ENCODE measurements at regions not wholly inside any gene's neighbourhood (a gene's known extent, or its start where the extent isn't known, plus 50 kb on each side); places are given as distances from the start of the nearest gene placed in this dataset.

DNA sequence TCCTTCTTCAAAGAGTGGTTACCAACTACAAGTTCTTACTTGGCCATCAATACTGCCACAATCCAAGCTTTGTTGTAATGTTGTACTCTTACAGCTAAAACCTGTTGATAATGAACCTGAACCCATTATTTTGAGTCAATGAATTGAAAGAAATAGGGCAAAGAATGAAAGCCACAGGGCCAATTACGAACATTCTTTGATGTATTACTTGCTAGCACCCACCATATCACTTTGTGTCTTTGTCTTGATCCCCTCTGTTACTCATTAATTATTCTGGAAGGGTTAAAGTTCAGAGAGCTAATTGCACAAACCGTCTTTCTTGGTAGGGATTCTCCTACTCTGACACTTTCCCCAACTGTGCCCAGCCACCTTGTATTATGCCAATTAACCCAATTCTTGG is 53.2 kb upstream of the TFEC start:
- TF ChIP-seq, protein P1, sequence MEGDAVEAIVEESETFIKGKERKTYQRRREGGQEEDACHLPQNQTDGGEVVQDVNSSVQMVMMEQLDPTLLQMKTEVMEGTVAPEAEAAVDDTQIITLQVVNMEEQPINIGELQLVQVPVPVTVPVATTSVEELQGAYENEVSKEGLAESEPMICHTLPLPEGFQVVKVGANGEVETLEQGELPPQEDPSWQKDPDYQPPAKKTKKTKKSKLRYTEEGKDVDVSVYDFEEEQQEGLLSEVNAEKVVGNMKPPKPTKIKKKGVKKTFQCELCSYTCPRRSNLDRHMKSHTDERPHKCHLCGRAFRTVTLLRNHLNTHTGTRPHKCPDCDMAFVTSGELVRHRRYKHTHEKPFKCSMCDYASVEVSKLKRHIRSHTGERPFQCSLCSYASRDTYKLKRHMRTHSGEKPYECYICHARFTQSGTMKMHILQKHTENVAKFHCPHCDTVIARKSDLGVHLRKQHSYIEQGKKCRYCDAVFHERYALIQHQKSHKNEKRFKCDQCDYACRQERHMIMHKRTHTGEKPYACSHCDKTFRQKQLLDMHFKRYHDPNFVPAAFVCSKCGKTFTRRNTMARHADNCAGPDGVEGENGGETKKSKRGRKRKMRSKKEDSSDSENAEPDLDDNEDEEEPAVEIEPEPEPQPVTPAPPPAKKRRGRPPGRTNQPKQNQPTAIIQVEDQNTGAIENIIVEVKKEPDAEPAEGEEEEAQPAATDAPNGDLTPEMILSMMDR (IDR thresholded peaks at IDR 0.05; ENCODE audit: control extremely low read depth, extremely low read depth, low read depth, missing control alignments) = no peak
- CTCF ChIA-PET = interaction anchor here (0.7 kb wide), 1 partner anchor 8 kb away, joined by 3 read pairs; no protein-coding TSS in a partner anchor
- POLR2A ChIA-PET = no interaction called here
- DNase-seq (ENCODE audit: extremely low spot score) = no peak

GRCh38 chr7:116086547-116087045 is 56.0 kb upstream of the TFEC start:
- no peak for DNase-seq (ENCODE audit: extremely low spot score)
- ChIA-PET POLR2A (no interaction called here), CTCF (no interaction called here)
- TF ChIP-seq, protein P1 (IDR thresholded peaks at IDR 0.05; ENCODE audit: control extremely low read depth, extremely low read depth, low read depth, missing control alignments) = no peak

GRCh38 chr7:116087291-116087690 is 56.7 kb upstream of the TFEC start:
- TF ChIP-seq, protein P1 (IDR thresholded peaks at IDR 0.05; ENCODE audit: control extremely low read depth, extremely low read depth, low read depth, missing control alignments) = no peak
- CTCF ChIA-PET = no interaction called here
- DNase-seq (ENCODE audit: extremely low spot score) = no peak
- POLR2A ChIA-PET = no interaction called here

DNA sequence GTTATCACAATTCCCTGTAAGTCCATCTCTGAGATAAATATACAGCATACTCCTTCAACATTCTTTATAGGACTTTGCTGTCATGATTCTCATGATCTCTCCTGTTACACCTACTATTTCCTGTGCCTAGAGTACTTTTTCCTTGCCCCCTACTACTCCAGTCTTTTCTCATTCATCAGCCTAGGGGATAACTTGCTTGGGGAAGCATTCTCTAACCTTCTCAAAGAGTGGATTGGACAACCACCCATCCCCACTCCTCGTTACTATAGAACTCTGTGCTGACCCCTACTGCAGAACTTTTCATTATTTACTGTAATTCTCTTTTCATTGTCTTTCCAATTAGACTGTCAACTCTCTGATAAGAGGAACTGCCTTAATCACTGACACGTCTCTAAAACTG is 57.4 kb upstream of the TFEC start:
- ChIA-PET POLR2A (no interaction called here), CTCF (no interaction called here)
- DNase-seq (ENCODE audit: extremely low spot score) = no peak
- TF ChIP-seq, protein P1 (IDR thresholded peaks at IDR 0.05; ENCODE audit: control extremely low read depth, extremely low read depth, low read depth, missing control alignments) = no peak

DNA sequence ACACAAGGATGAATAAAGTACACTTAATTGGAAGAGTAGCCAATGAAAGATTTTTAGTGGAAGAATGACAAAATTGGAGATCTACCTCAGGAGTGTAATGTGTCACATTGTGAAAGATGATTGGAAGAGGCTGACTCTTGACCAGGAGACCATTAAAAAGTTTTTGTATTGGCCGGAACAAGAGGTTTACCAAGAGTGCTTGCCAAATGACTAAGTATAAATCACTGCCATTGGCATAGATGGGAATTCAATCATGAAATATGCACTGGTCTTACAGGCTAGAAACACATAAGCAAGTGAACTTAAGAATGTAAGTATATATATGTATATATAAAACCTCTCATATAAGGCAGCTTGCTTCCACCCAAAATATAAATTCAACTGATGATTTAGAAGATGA is 58.7 kb upstream of the TFEC start:
- POLR2A ChIA-PET = no interaction called here
- TF ChIP-seq, protein P1 (IDR thresholded peaks at IDR 0.05; ENCODE audit: control extremely low read depth, extremely low read depth, low read depth, missing control alignments) = no peak
- DNase-seq (ENCODE audit: extremely low spot score) = no peak
- CTCF ChIA-PET = no interaction called here

GRCh38 chr7:116093516-116094301 is 63.1 kb upstream of the TFEC start:
- POLR2A ChIA-PET = no interaction called here
- no peak for DNase-seq (ENCODE audit: extremely low spot score)
- CTCF ChIA-PET = no interaction called here
- TF ChIP-seq, protein P1 (IDR thresholded peaks at IDR 0.05; ENCODE audit: control extremely low read depth, extremely low read depth, low read depth, missing control alignments) = no peak

Data from GM10248 (cell line).